ENCODE measurements at regions not wholly inside any gene's neighbourhood (a gene's known extent, or its start where the extent isn't known, plus 50 kb on each side); places are given as distances from the start of the nearest gene placed in this dataset.
"Not testable (repeated sequence)": the region's sequence is repeated elsewhere in the genome, so short reads cannot be mapped to it uniquely, and the experiment has no call there.

- Histone ChIP-seq H3K4me3 (no peak overlapping the region), H3K36me3 (no peaks in the 10 kb centered on the region), H3K27ac (no peak overlapping the region), H3K27me3 (no peaks in the 10 kb centered on the region), H3K9me3 (peaks cover 0 to 3% (median 0%) of the 10 kb centered on the region in 4 donors), H3K4me1 (no peaks in the 10 kb centered on the region)
- intact Hi-C loops (cut with DNase I): no loop called here
- TF ChIP-seq POLR2AphosphoS5 (IDR thresholded peaks at IDR 0.05) (no peak), POLR2A (IDR thresholded peaks at IDR 0.05) (no peak), CTCF (IDR thresholded peaks at IDR 0.05) (no peak), EP300 (IDR thresholded peaks at IDR 0.05) (no peak)
- WGBS, 2 donors: 63 to 77% methylated on average over 6 of the region's 6 CpGs
- no peak for DNase-seq
These were observed 319.2 kb upstream of the PRICKLE1 start for GRCh38 chr12:42908712-42909111.

- H3K27me3 ChIP-seq; H3K27ac ChIP-seq; H3K9me3 ChIP-seq; H3K36me3 ChIP-seq; DNase-seq; H3K4me1 ChIP-seq; intact Hi-C loops (cut with DNase I); H3K4me3 ChIP-seq: not testable (repeated sequence)
- 68 to 79% methylated on average over 2 of the region's 2 CpGs for WGBS, 2 donors
These were observed 317.3 kb upstream of the PRICKLE1 start for GRCh38 chr12:42906801-42907200.

GRCh38 chr12:42905419-42905705 lies 315.8 kb upstream of the PRICKLE1 start:
- Histone ChIP-seq H3K4me1 (peaks cover 0 to 6% (median 2%) of the 10 kb centered on the region in 4 donors), H3K27me3 (no peaks in the 10 kb centered on the region), H3K9me3 (peaks cover 0 to 3% (median 0%) of the 10 kb centered on the region in 4 donors), H3K4me3 (no peak overlapping the region), H3K27ac (no peak overlapping the region), H3K36me3 (no peaks in the 10 kb centered on the region)
- intact Hi-C loops (cut with DNase I): no loop called here
- DNase-seq: no peak
- TF ChIP-seq EP300 (IDR thresholded peaks at IDR 0.05): no peak
- TF ChIP-seq POLR2AphosphoS5 (IDR thresholded peaks at IDR 0.05): no peak
- TF ChIP-seq CTCF (IDR thresholded peaks at IDR 0.05): no peak
- TF ChIP-seq POLR2A (IDR thresholded peaks at IDR 0.05): no peak
- WGBS, 2 donors: 93 to 95% methylated on average over 2 of the region's 2 CpGs

- H3K9me3 ChIP-seq: peaks cover 0 to 3% (median 0%) of the 10 kb centered on the region in 4 donors
- no peak for TF ChIP-seq POLR2AphosphoS5 (IDR thresholded peaks at IDR 0.05)
- TF ChIP-seq POLR2A (IDR thresholded peaks at IDR 0.05): no peak
- no peak for TF ChIP-seq EP300 (IDR thresholded peaks at IDR 0.05)
- TF ChIP-seq CTCF (IDR thresholded peaks at IDR 0.05): no peak
- WGBS, 2 donors: 80 to 85% methylated on average over 12 of the region's 12 CpGs
- no peak overlapping the region for H3K4me3 ChIP-seq
- H3K4me1 ChIP-seq: peaks cover 0 to 8% (median 3%) of the 10 kb centered on the region in 4 donors
- H3K36me3 ChIP-seq: no peaks in the 10 kb centered on the region
- H3K27me3 ChIP-seq: no peaks in the 10 kb centered on the region
- DNase-seq: no peak
- no peak overlapping the region for H3K27ac ChIP-seq
- intact Hi-C loops (cut with DNase I): no loop called here
These were observed 315.3 kb upstream of the PRICKLE1 start for GRCh38 chr12:42904683-42905418.

- 60 to 68% methylated on average over 3 of the region's 3 CpGs for WGBS, 2 donors
- no peak for DNase-seq
- no peak overlapping the region for H3K27ac ChIP-seq
- no peak overlapping the region for H3K4me3 ChIP-seq
- H3K36me3 ChIP-seq: no peaks in the 10 kb centered on the region
- intact Hi-C loops (cut with DNase I): no loop called here
- no peak for TF ChIP-seq CTCF (IDR thresholded peaks at IDR 0.05)
- no peak for TF ChIP-seq EP300 (IDR thresholded peaks at IDR 0.05)
- no peak for TF ChIP-seq POLR2A (IDR thresholded peaks at IDR 0.05)
- H3K27me3 ChIP-seq: no peaks in the 10 kb centered on the region
- H3K4me1 ChIP-seq: peaks cover 0 to 8% (median 3%) of the 10 kb centered on the region in 4 donors
- H3K9me3 ChIP-seq: no peaks in the 10 kb centered on the region
These were observed 314.2 kb upstream of the PRICKLE1 start for GRCh38 chr12:42903736-42904135.
